H1 (cell line): ENCODE measurements at regions not wholly inside any gene's neighbourhood (a gene's known extent, or its start where the extent isn't known, plus 50 kb on each side); places are given as distances from the start of the nearest gene placed in this dataset.

Experiments used
- BACH1 ChIP-seq: IDR thresholded peaks from 2 replicates; pipeline ENCODE4 v1.6.1; 2012; ENCODE audit warnings: low read length, improper control_type of control experiment
- CHD7 ChIP-seq: fragments of 300-600 bp; sonication (generic); IDR thresholded peaks from 2 replicates; pipeline ENCODE4 v1.7.1; 2012; ENCODE audit warnings: low read length, moderate library complexity, mild to moderate bottlenecking, inconsistent platforms; ENCODE audit not compliant: insufficient replicate concordance
- CTBP2 ChIP-seq: IDR thresholded peaks from 2 replicates; pipeline ENCODE4 v1.7.0; 2011; ENCODE audit warnings: borderline replicate concordance, mild to moderate bottlenecking, moderate library complexity, mixed read lengths, low read length; ENCODE audit not compliant: insufficient read depth, insufficient read length
- RBBP5 ChIP-seq: IDR thresholded peaks from 2 replicates; pipeline ENCODE4 v1.7.1; 2012; ENCODE audit warnings: low read depth, mild to moderate bottlenecking, inconsistent platforms, low read length, moderate library complexity, borderline replicate concordance
- RXRA ChIP-seq: IDR thresholded peaks from 2 replicates; pipeline ENCODE4 v1.6.1; 2011; ENCODE audit warnings: low read depth, mild to moderate bottlenecking, low read length, moderate library complexity; ENCODE audit not compliant: insufficient read depth
- TAF1 ChIP-seq: IDR thresholded peaks from 2 replicates; pipeline ENCODE4 v1.6.1; 2011; ENCODE audit warnings: mild to moderate bottlenecking, low read depth, low read length
- TAF7 ChIP-seq: optimal IDR thresholded peaks from 2 replicates; pipeline ENCODE3; 2011; ENCODE audit warnings: low read depth, mild to moderate bottlenecking, inconsistent platforms, low read length, moderate library complexity, borderline replicate concordance
- TCF12 ChIP-seq: IDR thresholded peaks from 2 replicates; pipeline ENCODE4 v1.6.1; 2011; ENCODE audit warnings: low read depth, mild to moderate bottlenecking, low read length
- TF ChIP-seq, protein P1 (sequence below): IDR thresholded peaks from 2 replicates; pipeline ENCODE4 v1.6.1; 2012; ENCODE audit warnings: inconsistent platforms

DNA sequence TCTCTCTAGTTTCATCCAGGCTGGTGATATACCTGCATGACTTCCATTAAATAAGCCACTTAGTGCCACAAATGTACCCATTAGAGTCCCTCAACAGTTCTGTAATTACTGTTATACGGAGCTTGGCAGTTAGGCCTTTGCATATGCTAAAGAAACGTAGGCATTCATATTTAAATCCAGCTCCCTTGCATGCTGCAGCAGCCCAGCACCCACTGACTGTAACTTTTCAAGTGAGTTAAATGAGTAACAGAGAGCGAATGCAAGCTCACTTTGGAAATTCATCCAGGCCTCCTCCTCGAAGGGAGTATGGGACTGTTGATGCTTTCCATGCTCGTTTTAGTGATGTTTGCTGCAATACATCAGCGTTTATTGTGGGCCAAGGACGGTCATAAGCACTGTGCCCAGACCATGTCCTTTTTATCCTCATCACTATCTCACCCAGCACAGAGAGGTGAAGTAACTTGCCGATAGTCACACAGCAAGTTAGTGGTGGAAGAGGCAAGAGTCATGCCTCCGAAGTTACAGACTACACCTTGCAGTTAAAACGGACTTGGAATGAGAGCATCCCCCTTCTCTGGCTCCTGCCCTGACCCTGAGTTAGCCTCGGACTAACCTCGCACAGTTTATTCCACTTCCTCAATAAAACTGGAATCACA lies 179.4 kb upstream of the PDE10A start (continued):
- TF ChIP-seq CHD7 (no peak), TCF12 (no peak), RBBP5 (no peak), BACH1 (no peak), CTBP2 (no peak), TAF1 (no peak), TAF7 (no peak), RXRA (no peak)
- TF ChIP-seq, protein P1, sequence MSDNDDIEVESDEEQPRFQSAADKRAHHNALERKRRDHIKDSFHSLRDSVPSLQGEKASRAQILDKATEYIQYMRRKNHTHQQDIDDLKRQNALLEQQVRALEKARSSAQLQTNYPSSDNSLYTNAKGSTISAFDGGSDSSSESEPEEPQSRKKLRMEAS: peak; percentile 8; the same call in 1 of the 2 replicates
